GM21786 (cell line): ENCODE measurements at regions not wholly inside any gene's neighbourhood (a gene's known extent, or its start where the extent isn't known, plus 50 kb on each side); places are given as distances from the start of the nearest gene placed in this dataset.
"Not testable (repeated sequence)": the region's sequence is repeated elsewhere in the genome, so short reads cannot be mapped to it uniquely, and the experiment has no call there.

Source experiments
- ATAC-seq: cut with Tn5 transposase; IDR thresholded peaks from one replicate; pipeline ENCODE4 v1.9.1; 2021; ENCODE audit not compliant: unreplicated experiment

DNA sequence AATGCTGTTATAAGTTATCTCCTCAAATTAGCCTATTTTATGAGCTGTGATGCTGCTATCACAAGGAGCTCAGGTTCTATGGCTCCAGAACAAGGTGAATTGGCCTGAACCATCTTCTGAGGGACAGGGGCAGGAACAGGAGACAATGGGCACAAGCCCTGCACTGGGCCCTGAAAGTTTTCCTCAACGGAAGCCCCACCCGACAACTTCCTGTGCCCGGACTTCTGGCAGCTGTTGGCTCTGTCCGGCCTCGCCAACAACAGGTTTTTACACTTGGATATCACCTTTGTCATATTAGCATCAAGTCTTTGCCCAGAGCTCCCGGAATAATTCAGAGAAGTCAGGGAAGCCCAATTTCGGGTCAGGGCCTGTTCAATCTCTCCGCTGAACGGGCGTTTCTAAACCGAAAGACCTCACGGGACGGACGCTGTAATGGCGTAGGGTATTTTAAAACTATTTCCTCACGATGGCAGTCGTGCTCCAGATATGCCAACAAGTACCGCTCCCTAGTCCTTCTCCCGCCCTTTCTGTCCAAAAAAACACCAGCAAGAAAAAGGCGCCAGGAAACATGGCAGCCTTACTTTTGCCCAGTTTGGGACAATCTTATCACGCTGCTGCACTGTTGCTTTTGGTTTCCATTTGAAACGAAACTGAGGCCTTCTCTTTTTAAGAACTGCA is 201.0 kb upstream of the STK26 start:
- ATAC-seq, result peak; percentile 78

- no peak for ATAC-seq
Measured at GRCh38 chrX:131826572-131826971, 196.5 kb upstream of the STK26 start.

- peak; percentile 49 for ATAC-seq
Measured at GRCh38 chrX:131827935-131828334, 195.2 kb upstream of the STK26 start.

GRCh38 chrX:131828482-131828881 is 194.6 kb upstream of the STK26 start:
- no peak for ATAC-seq

DNA sequence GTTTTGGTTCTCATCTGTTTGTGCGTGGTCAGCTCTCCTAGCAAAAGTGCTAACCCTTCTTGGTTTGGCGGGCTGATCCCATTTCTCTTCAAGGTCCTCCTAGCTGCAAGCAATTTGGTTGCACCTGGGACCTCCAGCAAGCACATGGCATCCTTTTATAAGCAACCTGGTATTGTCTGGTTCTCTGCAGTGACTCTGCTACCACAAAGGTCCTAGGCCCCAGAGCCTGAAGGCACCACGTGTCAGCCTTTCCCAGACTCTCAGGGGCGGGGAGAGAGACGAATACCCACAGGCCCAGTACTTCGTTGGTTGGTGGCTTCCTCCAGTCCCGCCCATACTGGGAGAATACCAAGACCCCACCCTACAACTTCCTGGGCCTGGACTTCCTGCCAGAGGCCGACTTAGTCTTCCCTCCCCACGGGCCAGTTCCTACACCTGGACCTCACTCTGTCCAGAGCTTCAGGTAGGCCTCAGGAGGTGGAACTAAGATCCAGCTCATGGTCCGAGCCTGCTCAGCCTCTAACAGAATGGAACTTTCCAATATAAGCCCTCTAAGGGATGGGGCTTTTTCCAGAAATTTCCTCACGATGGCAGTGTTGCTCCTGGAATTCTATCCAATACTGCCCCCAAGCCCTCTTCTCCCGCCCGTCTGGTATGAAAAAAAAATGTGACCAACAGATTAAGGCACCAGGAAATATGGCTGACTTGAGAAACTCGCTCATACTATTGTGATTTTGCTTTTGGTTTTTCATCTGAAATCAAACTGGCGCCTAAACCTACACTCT is 192.5 kb upstream of the STK26 start:
- peak; percentile 64 for ATAC-seq

DNA sequence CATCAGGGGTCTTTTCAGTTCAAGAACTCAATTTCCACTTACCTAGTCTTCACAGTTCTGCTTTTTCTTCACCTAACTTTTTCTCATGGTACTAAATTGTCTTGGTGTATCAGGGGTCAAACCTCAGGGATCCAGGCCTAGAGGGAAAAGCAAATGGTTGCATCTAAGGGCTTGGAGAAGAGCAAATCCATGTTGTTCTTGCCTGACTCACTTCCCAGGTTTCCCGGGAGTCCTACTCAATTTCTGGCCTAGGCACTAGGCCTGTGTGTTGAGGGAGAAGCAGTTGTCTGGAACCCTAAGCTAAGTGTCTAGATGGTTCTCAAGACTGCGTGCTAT is 191.9 kb upstream of the STK26 start:
- ATAC-seq, result no peak

GRCh38 chrX:131836161-131836560 is 186.9 kb upstream of the STK26 start:
- no peak for ATAC-seq

- ATAC-seq, result no peak
Measured at GRCh38 chrX:131837325-131837724, 185.8 kb upstream of the STK26 start.

DNA sequence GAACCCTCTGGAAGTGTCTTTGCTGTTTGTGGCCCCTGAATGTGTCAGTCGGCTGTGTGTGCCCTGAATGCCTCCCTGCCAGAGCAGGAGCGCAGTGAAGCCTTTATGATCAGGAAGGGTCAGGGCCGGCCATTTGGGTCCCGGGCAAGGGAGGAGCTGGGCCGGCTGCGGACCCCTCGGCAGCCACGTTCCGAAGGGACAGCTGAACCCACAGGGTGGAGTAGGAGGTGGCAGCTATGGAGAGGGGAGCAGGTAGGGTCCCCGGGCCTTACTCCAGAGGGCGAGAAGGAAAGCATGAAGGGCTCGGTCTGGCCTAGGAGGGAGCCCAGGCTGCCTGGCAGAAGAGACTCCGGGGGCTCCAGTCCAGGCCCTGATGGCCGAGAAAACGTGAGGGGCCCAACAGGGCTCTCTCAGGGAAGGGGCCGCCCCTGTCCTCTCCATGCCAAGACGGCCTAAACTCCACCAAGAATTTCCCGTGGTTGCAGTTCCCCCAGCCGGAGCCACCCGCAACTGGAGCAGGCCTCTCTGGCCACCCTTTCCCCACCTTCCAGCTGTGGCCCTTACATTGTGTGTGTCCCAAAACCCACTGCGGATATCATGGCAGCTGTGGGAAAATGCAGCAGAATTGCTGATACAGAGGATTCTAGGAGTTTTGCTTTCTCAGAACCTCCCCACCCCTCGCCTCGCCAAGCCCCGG is 182.2 kb upstream of the STK26 start:
- ATAC-seq, result no peak

DNA sequence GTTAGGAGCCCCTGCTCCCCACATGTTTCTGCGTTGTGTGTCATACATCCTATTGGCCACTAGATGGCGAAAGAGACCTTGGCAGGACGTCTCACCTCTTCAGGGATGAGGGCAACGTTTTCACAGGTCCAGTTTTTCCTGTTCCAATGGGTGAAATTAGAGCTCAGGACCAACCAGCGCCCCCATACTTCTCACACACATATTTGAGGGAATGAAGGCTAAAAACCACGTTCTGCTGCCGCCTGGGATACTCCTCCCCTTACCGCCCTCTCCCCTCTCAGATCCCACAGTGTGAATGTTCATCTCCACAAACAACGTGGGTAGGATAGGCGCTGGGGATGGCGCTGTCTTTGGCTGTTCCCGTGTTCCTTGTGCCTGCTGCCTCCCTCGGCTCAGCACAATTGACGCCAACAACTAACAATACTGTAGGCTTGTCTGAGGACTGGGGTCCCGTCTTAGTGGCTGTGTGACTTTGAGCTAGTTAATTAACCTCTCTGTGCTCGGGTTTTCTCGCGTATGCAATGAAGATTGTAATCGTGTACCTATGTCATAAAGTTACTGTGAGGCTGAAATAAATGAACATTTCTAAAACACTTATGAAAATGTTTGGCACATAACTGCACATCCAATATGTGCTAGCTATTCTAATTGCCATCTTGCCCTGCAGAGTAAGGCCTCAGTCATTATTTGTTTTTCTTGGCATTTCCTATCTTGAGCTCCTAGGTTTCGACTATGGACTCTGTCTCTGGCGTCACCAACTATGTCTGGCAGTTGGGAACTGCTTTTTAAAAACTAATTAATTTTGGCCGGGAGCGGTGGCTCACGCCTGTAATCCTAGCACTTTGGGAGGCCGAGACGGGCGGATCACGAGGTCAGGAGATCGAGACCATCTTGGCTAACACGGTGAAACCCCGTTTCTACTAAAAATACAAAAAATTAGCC is 181.3 kb upstream of the STK26 start:
- no peak for ATAC-seq

GRCh38 chrX:131843987-131844386 is 179.1 kb upstream of the STK26 start:
- no peak for ATAC-seq

- ATAC-seq, result no peak
Measured at GRCh38 chrX:131845201-131845600, 177.9 kb upstream of the STK26 start.

- no peak for ATAC-seq
Measured at GRCh38 chrX:131845771-131846170, 177.3 kb upstream of the STK26 start.

DNA sequence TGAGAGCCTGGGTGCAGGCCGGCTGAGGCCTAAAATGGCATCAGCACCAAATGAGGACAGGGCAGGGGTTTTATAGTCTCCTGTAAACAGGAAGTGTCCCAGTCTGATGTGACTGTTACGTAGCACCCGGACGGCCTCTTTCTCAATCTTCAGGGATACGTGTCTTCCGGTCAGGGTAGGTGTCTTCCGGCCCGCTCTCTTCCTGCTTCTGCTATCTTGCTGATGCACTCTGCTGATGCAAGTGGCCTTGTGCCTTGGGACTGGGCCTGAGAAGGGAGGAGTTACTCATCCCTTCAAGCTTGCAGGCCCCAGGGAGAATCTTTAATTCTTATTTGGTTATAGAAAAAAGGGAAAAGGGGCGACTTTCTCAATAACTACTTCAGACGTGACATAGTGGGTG is 172.1 kb upstream of the STK26 start:
- ATAC-seq, result not testable (repeated sequence)

- ATAC-seq, result no peak
Measured at GRCh38 chrX:131853440-131853839, 169.7 kb upstream of the STK26 start.

DNA sequence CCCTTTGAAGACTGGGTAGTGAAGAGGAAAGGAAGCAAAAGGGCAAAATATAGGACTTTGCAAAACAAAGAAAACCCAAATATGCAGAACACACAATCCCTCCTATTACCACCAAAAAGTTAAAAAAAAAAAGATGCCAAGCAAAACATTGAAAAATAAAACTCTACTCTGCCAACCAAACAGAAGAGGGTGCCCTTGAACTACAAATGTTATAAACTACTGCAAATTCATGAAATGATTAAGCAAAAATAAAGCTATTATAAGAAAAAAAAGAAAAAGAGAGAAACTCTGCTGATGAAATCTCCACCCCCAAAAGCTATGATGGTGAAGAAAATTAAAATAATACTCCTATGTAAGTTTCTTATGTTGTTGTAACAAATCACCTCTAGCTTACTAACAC is 168.5 kb upstream of the STK26 start:
- ATAC-seq, result no peak

DNA sequence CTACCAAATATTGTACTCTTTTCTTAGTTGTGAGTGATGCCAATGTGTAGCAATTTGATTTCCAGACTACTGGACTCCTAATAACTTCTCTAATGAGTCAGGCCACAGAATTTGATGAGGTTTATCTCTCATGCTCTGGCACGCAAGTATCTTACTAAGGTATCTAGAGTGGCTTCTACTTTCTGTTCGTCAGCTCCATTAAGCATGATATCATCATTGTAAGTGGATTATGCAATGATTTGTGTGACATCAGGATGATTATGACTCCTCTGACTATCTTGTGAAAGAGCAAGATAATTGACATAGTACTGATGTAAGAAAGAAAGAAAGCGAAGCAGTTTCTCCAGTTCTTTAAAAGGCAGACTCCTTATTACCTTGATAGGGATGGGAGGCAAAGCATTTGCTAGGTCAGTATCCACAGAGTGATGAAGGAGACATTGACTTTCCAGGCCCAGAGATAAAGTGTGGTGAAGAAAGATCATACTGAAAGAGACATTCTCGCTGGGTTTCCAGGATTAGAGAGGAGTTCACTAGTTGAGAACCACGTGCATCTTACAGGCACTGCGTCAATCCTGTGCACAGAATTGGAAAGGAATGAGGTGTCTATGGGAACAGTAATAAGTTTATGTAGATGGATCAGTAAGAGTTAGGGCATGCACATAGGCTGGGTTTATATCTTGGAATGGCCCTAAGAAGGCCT is 161.9 kb upstream of the STK26 start:
- no peak for ATAC-seq

DNA sequence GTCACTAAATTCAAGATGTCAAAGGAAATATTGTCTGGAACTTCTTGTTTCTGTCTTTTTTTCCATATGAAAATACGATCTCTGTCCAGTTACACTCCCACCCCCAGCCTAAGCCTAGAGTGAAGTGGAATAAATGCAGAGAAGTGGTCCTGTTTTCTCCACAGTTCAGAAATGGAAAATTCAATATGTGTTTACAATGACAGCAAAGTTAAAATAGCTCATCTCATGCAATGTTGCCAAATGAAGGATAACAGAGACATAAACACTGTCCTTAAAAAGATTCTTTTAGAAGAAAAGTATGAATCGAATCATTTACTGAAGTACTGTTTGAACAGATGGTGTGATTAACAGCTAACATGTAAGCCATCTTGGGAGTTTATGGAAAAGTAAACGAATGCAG is 160.8 kb upstream of the STK26 start:
- ATAC-seq, result no peak

GRCh38 chrX:131869182-131869581 is 153.9 kb upstream of the STK26 start:
- ATAC-seq, result no peak

DNA sequence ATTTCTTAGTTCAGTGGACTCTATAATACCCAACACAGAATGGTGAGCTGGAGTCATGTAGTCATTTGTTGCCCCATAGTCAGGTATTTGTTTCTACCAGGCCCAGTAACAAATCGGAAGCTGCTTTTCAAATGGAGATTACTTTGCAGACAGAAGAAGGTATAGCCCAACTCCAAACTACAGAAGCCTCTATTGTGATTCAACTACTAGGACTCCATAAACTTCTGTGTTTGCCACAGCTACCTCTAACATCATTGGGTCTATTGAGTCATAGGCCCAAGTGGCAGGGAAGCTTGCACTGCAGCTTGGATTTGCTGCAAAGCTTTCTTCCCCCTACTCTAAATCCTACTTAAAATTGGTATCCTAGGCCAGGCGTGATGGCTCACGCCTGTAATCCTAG is 148.8 kb upstream of the STK26 start:
- no peak for ATAC-seq
